ENCODE measurements at regions not wholly inside any gene's neighbourhood (a gene's known extent, or its start where the extent isn't known, plus 50 kb on each side); places are given as distances from the start of the nearest gene placed in this dataset.

GRCh38 chr4:22877486-22878052 lies 184.8 kb downstream of the GBA3 start:
- no peaks in the 10 kb centered on the region for H3K27me3 ChIP-seq (ENCODE audit: insufficient read depth, low read length, poor library complexity, severe bottlenecking)
- H3K79me2 ChIP-seq (ENCODE audit: insufficient read depth, low read length) = no peaks in the 10 kb centered on the region
- H3K4me1 ChIP-seq (ENCODE audit: insufficient read depth, low read length, poor library complexity, severe bottlenecking) = no peaks in the 10 kb centered on the region
- H2AFZ ChIP-seq (ENCODE audit: low read length) = no peak overlapping the region
- no peaks in the 10 kb centered on the region for H3F3A ChIP-seq (ENCODE audit: low read depth)
- TF ChIP-seq, protein P1, sequence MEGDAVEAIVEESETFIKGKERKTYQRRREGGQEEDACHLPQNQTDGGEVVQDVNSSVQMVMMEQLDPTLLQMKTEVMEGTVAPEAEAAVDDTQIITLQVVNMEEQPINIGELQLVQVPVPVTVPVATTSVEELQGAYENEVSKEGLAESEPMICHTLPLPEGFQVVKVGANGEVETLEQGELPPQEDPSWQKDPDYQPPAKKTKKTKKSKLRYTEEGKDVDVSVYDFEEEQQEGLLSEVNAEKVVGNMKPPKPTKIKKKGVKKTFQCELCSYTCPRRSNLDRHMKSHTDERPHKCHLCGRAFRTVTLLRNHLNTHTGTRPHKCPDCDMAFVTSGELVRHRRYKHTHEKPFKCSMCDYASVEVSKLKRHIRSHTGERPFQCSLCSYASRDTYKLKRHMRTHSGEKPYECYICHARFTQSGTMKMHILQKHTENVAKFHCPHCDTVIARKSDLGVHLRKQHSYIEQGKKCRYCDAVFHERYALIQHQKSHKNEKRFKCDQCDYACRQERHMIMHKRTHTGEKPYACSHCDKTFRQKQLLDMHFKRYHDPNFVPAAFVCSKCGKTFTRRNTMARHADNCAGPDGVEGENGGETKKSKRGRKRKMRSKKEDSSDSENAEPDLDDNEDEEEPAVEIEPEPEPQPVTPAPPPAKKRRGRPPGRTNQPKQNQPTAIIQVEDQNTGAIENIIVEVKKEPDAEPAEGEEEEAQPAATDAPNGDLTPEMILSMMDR (conservative IDR thresholded peaks at IDR 0.05; ENCODE audit: low read length) = no peak
- no peak for TF ChIP-seq EZH2phosphoT487 (IDR thresholded peaks at IDR 0.05; ENCODE audit: borderline replicate concordance)
- no peak overlapping the region for H3K4me2 ChIP-seq (ENCODE audit: low read depth, low read length, poor library complexity, severe bottlenecking)
- H3K9me3 ChIP-seq (ENCODE audit: insufficient read depth, low read depth, low read length) = no peaks in the 10 kb centered on the region
- H4K20me1 ChIP-seq (ENCODE audit: insufficient read depth, low read length, poor library complexity, severe bottlenecking) = no peaks in the 10 kb centered on the region
- no peak overlapping the region for H3K4me3 ChIP-seq (ENCODE audit: low read length, poor library complexity, severe bottlenecking)
- no peaks in the 10 kb centered on the region for H3K9me2 ChIP-seq (replicated peaks; ENCODE audit: low read depth, low read length)
- H3K36me3 ChIP-seq (ENCODE audit: insufficient read depth, low read length) = no peaks in the 10 kb centered on the region
- H3K9ac ChIP-seq (ENCODE audit: low read depth, low read length, poor library complexity, severe bottlenecking) = no peak overlapping the region

- no peak overlapping the region for H2AFZ ChIP-seq (ENCODE audit: low read length)
- no peaks in the 10 kb centered on the region for H3K36me3 ChIP-seq (ENCODE audit: insufficient read depth, low read length)
- no peaks in the 10 kb centered on the region for H3F3A ChIP-seq (ENCODE audit: low read depth)
- no peak overlapping the region for H3K9ac ChIP-seq (ENCODE audit: low read depth, low read length, poor library complexity, severe bottlenecking)
- no peak overlapping the region for H3K4me3 ChIP-seq (ENCODE audit: low read length, poor library complexity, severe bottlenecking)
- no peak for TF ChIP-seq EZH2phosphoT487 (IDR thresholded peaks at IDR 0.05; ENCODE audit: borderline replicate concordance)
- TF ChIP-seq, protein P1 (conservative IDR thresholded peaks at IDR 0.05; ENCODE audit: low read length) = no peak
- H4K20me1 ChIP-seq (ENCODE audit: insufficient read depth, low read length, poor library complexity, severe bottlenecking) = no peaks in the 10 kb centered on the region
- H3K9me2 ChIP-seq (replicated peaks; ENCODE audit: low read depth, low read length) = no peaks in the 10 kb centered on the region
- H3K4me1 ChIP-seq (ENCODE audit: insufficient read depth, low read length, poor library complexity, severe bottlenecking) = no peaks in the 10 kb centered on the region
- H3K4me2 ChIP-seq (ENCODE audit: low read depth, low read length, poor library complexity, severe bottlenecking) = no peak overlapping the region
- H3K9me3 ChIP-seq (ENCODE audit: insufficient read depth, low read depth, low read length) = no peaks in the 10 kb centered on the region
- H3K79me2 ChIP-seq (ENCODE audit: insufficient read depth, low read length) = no peaks in the 10 kb centered on the region
- H3K27me3 ChIP-seq (ENCODE audit: insufficient read depth, low read length, poor library complexity, severe bottlenecking) = no peaks in the 10 kb centered on the region
These were observed 183.5 kb downstream of the GBA3 start for GRCh38 chr4:22876270-22876669.

DNA sequence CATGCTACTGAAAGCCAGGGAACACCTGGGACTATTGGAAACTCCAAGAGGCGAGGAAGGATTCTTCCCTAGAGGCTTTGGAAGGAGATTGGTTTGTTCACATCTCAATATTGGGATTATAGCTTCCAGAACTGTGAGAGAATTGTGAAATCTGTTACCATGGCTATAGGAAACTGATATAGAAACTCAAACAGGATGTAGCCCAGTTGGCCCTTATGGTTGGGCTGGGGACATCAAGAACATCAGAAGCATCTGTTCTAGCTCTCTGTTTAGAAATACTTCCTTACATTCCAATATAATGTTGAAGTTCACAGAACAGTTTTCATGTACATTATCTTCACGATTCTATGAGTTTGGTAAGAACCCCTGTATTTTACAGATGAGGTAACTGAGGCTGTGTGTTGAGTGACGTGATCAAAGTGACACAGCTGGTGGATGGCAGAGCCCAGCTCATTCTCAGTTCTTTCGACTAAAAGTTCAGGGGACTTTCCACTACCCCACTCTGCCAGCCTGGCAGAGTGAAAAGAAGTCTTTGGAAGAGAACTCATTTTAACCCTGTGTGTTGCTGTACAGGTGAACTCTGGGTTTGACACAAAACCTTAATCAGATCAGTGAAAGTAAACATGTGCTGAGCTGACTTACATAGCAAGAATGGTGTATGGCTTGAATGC lies 183.0 kb downstream of the GBA3 start:
- H2AFZ ChIP-seq (ENCODE audit: low read length) = no peak overlapping the region
- H3K79me2 ChIP-seq (ENCODE audit: insufficient read depth, low read length) = no peaks in the 10 kb centered on the region
- H3K27me3 ChIP-seq (ENCODE audit: insufficient read depth, low read length, poor library complexity, severe bottlenecking) = no peaks in the 10 kb centered on the region
- H4K20me1 ChIP-seq (ENCODE audit: insufficient read depth, low read length, poor library complexity, severe bottlenecking) = no peaks in the 10 kb centered on the region
- no peaks in the 10 kb centered on the region for H3K4me1 ChIP-seq (ENCODE audit: insufficient read depth, low read length, poor library complexity, severe bottlenecking)
- H3K36me3 ChIP-seq (ENCODE audit: insufficient read depth, low read length) = no peaks in the 10 kb centered on the region
- no peaks in the 10 kb centered on the region for H3F3A ChIP-seq (ENCODE audit: low read depth)
- H3K9me3 ChIP-seq (ENCODE audit: insufficient read depth, low read depth, low read length) = no peaks in the 10 kb centered on the region
- no peak overlapping the region for H3K4me2 ChIP-seq (ENCODE audit: low read depth, low read length, poor library complexity, severe bottlenecking)
- H3K4me3 ChIP-seq (ENCODE audit: low read length, poor library complexity, severe bottlenecking) = no peak overlapping the region
- H3K9ac ChIP-seq (ENCODE audit: low read depth, low read length, poor library complexity, severe bottlenecking) = no peak overlapping the region
- no peaks in the 10 kb centered on the region for H3K9me2 ChIP-seq (replicated peaks; ENCODE audit: low read depth, low read length)
- TF ChIP-seq EZH2phosphoT487 (IDR thresholded peaks at IDR 0.05; ENCODE audit: borderline replicate concordance) = no peak
- TF ChIP-seq, protein P1 (conservative IDR thresholded peaks at IDR 0.05; ENCODE audit: low read length) = no peak
